GM18867 (cell line): ENCODE measurements at regions not wholly inside any gene's neighbourhood (a gene's known extent, or its start where the extent isn't known, plus 50 kb on each side); places are given as distances from the start of the nearest gene placed in this dataset.

Source experiments
- ATAC-seq: cut with Tn5 transposase; IDR thresholded peaks from one replicate; pipeline ENCODE4 v1.9.1; 2021; ENCODE audit warnings: mild to moderate bottlenecking, moderate library complexity; ENCODE audit not compliant: unreplicated experiment

GRCh38 chr1:67582625-67583461, 102.2 kb upstream of the GADD45A start:
- no peak for ATAC-seq

GRCh38 chr1:67583462-67583950, 101.5 kb upstream of the GADD45A start:
- no peak for ATAC-seq

- no peak for ATAC-seq
These were observed 100.1 kb upstream of the GADD45A start for GRCh38 chr1:67584938-67585337.

GRCh38 chr1:67586596-67586995, 98.4 kb upstream of the GADD45A start:
- no peak for ATAC-seq

- no peak for ATAC-seq
These were observed 96.7 kb upstream of the GADD45A start for GRCh38 chr1:67588178-67588855.

GRCh38 chr1:67589519-67590233, 95.3 kb upstream of the GADD45A start:
- no peak for ATAC-seq

GRCh38 chr1:67590329-67590728, 94.7 kb upstream of the GADD45A start:
- no peak for ATAC-seq

GRCh38 chr1:67594764-67595163, 90.2 kb upstream of the GADD45A start:
- no peak for ATAC-seq

- ATAC-seq: no peak
These were observed 88.3 kb upstream of the GADD45A start for GRCh38 chr1:67596674-67597073.

GRCh38 chr1:67597336-67597735, 87.7 kb upstream of the GADD45A start:
- ATAC-seq: no peak

- ATAC-seq: no peak
These were observed 85.9 kb upstream of the GADD45A start for GRCh38 chr1:67599085-67599484.

- ATAC-seq: no peak
These were observed 83.5 kb upstream of the GADD45A start for GRCh38 chr1:67601539-67601938.

- ATAC-seq: no peak
These were observed 83.0 kb upstream of the GADD45A start for GRCh38 chr1:67601955-67602354.

GRCh38 chr1:67604778-67605177, 80.2 kb upstream of the GADD45A start:
- ATAC-seq: no peak

- no peak for ATAC-seq
These were observed 79.7 kb upstream of the GADD45A start for GRCh38 chr1:67605209-67605780.

GRCh38 chr1:67607286-67607685, 77.7 kb upstream of the GADD45A start:
- no peak for ATAC-seq

GRCh38 chr1:67607699-67608098, 77.3 kb upstream of the GADD45A start:
- ATAC-seq: no peak

GRCh38 chr1:67608661-67609576, 76.1 kb upstream of the GADD45A start:
- ATAC-seq: peak; percentile 2

GRCh38 chr1:67609577-67610341, 75.2 kb upstream of the GADD45A start:
- peak; percentile 49 for ATAC-seq
